Fibroblast of pulmonary artery (primary cell): ENCODE measurements at regions not wholly inside any gene's neighbourhood (a gene's known extent, or its start where the extent isn't known, plus 50 kb on each side); places are given as distances from the start of the nearest gene placed in this dataset.

Experiments used
- DNase-seq: peaks from one replicate; pipeline ENCODE4 v3.0.0-alpha.2; 2010; ENCODE audit warnings: low read depth
- H3K4me3 ChIP-seq: replicated peaks from 2 replicates; pipeline ENCODE4 v1.5.1; 2011; ENCODE audit warnings: low read depth, mild to moderate bottlenecking, control low read depth, low read length, moderate library complexity
- TF ChIP-seq, protein P1 (sequence below): IDR thresholded peaks from 2 replicates; pipeline ENCODE4 v1.5.1; 2011; ENCODE audit warnings: mild to moderate bottlenecking, control low read depth, low read length, inconsistent platforms; ENCODE audit errors: missing control alignments

DNA sequence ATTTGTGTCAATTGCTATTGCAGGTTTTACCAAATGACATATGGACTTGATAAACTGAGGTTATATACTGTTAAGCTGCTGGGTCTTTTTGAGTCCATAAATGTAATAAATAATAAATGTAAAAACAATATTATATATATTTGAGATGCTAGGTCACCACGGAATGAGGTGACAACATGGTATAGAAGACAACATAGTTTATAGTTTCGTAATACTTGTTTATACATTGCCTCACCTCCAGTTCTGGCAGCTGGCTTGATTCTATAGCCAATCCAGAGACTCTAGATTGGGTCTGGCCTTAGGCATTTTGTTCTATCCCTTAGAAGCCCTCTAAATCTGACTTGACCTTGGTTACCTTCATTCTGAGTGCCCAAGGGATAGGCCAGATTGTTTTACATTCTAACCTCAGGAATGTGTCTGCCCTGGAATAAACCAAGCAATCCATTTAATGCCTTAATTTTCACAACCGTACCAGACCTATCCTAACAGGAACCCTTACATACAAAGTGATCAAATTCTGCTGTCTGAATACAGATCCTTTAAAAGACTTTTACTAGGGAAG, 61.5 kb upstream of the STXBP5 start:
- no peak for DNase-seq
- TF ChIP-seq, protein P1, sequence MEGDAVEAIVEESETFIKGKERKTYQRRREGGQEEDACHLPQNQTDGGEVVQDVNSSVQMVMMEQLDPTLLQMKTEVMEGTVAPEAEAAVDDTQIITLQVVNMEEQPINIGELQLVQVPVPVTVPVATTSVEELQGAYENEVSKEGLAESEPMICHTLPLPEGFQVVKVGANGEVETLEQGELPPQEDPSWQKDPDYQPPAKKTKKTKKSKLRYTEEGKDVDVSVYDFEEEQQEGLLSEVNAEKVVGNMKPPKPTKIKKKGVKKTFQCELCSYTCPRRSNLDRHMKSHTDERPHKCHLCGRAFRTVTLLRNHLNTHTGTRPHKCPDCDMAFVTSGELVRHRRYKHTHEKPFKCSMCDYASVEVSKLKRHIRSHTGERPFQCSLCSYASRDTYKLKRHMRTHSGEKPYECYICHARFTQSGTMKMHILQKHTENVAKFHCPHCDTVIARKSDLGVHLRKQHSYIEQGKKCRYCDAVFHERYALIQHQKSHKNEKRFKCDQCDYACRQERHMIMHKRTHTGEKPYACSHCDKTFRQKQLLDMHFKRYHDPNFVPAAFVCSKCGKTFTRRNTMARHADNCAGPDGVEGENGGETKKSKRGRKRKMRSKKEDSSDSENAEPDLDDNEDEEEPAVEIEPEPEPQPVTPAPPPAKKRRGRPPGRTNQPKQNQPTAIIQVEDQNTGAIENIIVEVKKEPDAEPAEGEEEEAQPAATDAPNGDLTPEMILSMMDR: no peak

GRCh38 chr6:147149092-147149491, 55.1 kb upstream of the STXBP5 start:
- H3K4me3 ChIP-seq: no peak overlapping the region
- no peak for DNase-seq
- TF ChIP-seq, protein P1: no peak

More for the DNA sequence above, 61.5 kb upstream of the STXBP5 start:
- H3K4me3 ChIP-seq: no peak overlapping the region

DNA sequence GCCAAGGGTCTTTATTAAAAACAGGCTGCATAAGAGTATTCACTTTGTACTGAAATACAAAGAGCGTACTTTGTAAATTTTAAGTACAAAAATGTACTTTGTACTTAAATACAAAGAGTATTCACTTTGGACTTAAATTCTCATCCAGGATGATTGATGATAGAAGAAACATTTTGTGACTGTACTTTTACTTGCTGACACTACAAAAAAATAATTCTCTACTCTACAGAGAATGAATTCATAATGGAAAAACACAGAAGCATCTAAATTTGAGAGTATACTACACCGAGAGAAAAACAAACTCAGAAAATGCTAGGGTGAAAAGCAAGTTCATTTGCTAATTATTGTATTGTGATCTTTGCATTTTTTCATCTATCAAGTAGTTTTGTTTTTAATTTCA, 54.4 kb upstream of the STXBP5 start:
- no peak overlapping the region for H3K4me3 ChIP-seq
- TF ChIP-seq, protein P1: no peak

DNA sequence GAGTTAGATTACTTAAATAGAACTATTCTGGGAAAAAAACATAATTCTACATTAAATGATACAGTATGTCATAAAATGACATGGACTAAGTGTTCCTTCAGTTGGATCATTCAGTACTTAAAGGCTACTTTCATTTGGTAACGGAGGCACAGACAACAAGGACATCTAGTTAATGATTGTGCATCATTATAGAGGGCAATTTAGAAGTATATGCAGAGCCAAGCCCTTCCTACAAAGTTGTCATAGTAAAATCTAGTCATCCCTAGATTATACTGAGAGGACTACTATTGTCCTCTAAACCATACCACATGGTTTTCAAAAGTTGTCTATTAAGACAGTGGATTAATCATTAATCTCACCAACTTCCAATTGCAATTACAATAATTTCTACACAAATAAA, 53.9 kb upstream of the STXBP5 start:
- H3K4me3 ChIP-seq: no peak overlapping the region
- no peak for DNase-seq
- TF ChIP-seq, protein P1: no peak

More for the DNA sequence above, 54.4 kb upstream of the STXBP5 start:
- DNase-seq: no peak
